IMR-90 (cell line): ENCODE measurements at regions not wholly inside any gene's neighbourhood (a gene's known extent, or its start where the extent isn't known, plus 50 kb on each side); places are given as distances from the start of the nearest gene placed in this dataset.

Experiments used
- CEBPB ChIP-seq: IDR thresholded peaks from 2 replicates; pipeline ENCODE4 v1.6.1; 2012; ENCODE audit warnings: low read depth, low read length, improper control_type of control experiment
- ELK1 ChIP-seq: fragments of 150-350 bp; IDR thresholded peaks from 2 replicates; pipeline ENCODE4 v1.6.1; 2016; ENCODE audit warnings: low read depth, mild to moderate bottlenecking, low read length, moderate library complexity, borderline replicate concordance
- TF ChIP-seq, protein P1 (sequence below): conservative IDR thresholded peaks from 2 replicates; pipeline ENCODE4 v1.5.1; 2012; ENCODE audit warnings: mild to moderate bottlenecking, low read depth, low read length, improper control_type of control experiment

DNA sequence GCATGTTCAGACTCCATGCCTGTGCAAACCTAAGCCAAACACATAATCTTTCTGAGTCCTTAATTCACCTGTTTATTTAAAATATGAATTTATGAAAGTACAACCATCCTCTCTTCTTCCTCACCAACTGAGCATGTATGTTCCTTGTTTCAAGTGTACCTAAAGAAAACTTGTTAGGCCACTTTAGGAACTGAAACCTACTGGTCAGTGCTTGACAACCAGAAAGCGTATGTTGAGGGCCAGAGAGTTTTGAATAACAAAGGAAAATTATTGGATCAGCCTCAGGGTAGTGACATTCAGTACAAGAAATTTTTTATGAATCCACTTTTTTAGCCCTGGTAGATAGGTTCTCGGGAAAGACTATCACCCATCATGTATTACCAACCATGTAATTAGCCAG, 847.6 kb upstream of the CELF4 start:
- TF ChIP-seq, protein P1, sequence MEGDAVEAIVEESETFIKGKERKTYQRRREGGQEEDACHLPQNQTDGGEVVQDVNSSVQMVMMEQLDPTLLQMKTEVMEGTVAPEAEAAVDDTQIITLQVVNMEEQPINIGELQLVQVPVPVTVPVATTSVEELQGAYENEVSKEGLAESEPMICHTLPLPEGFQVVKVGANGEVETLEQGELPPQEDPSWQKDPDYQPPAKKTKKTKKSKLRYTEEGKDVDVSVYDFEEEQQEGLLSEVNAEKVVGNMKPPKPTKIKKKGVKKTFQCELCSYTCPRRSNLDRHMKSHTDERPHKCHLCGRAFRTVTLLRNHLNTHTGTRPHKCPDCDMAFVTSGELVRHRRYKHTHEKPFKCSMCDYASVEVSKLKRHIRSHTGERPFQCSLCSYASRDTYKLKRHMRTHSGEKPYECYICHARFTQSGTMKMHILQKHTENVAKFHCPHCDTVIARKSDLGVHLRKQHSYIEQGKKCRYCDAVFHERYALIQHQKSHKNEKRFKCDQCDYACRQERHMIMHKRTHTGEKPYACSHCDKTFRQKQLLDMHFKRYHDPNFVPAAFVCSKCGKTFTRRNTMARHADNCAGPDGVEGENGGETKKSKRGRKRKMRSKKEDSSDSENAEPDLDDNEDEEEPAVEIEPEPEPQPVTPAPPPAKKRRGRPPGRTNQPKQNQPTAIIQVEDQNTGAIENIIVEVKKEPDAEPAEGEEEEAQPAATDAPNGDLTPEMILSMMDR = no peak
- TF ChIP-seq CEBPB (no peak), ELK1 (no peak)
